Omental fat pad (tissue), 3 donors: ENCODE measurements at regions not wholly inside any gene's neighbourhood (a gene's known extent, or its start where the extent isn't known, plus 50 kb on each side); places are given as distances from the start of the nearest gene placed in this dataset.

Experiments used
- ATAC-seq: fragments of 150-250 bp; one replicate; pipeline ENCODE4 v1.9.1; 2016; ENCODE audit warnings: mild to moderate bottlenecking, moderate library complexity; ENCODE audit not compliant: low FRiP score
- DNase-seq: peaks from one replicate; pipeline ENCODE4 v3.0.0-alpha.2; 2019; ENCODE audit warnings: low spot score
- CTCF ChIP-seq, 3 donors: fragments of 450-650 bp; IDR thresholded peaks; one replicate each; pipeline ENCODE4 v1.5.1; 2016 to 2017; ENCODE audit warnings: antibody characterized with exemption in 3 of 3, mild to moderate bottlenecking in 3 of 3, moderate library complexity in 2 of 3

- ATAC-seq (no peak), DNase-seq (no peak)
- TF ChIP-seq CTCF (IDR thresholded peaks at IDR 0.05), result no peak
These were observed 300.8 kb downstream of the CDH9 start for GRCh38 chr5:26737348-26738265.

- no peak for TF ChIP-seq CTCF (IDR thresholded peaks at IDR 0.05)
- DNase-seq, result no peak
- no peak for ATAC-seq
These were observed 310.5 kb downstream of the CDH9 start for GRCh38 chr5:26727916-26728315.

- TF ChIP-seq CTCF (IDR thresholded peaks at IDR 0.05), result no peak
- DNase-seq (no peak), ATAC-seq (no peak)
These were observed 318.6 kb downstream of the CDH9 start for GRCh38 chr5:26719803-26720202.

DNA sequence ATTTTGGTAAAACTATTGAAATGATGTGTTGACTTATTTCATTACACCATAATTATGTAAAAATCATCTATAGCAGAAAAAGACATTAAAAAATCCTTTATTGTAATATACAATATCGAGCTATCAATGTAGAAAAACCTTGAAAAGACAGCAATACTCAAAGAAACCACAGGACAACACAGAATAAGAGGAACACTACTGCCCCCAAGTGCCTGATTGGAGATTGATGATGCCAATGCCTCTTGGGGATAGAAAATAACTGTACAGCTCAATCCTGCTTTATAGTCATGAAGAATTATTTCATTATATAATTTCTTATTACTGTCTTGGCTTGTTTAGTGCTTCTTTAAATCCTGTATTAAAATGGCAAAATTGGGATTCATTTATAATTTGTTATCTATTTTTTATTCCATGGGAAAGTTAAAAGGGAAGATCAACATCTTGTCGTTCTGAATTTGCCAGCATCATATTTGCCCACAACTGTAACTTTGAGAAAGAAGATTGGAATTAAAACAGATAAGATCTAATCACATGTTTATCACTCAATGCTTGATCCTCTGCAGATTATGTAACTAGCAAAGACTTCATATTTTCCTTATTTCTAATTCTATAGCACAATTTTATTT, 337.5 kb downstream of the CDH9 start:
- no peak for DNase-seq
- ATAC-seq, result no peak
- TF ChIP-seq CTCF (IDR thresholded peaks at IDR 0.05), result no peak

GRCh38 chr5:26692952-26693351, 345.4 kb downstream of the CDH9 start:
- no peak for ATAC-seq
- no peak for TF ChIP-seq CTCF (IDR thresholded peaks at IDR 0.05)
- no peak for DNase-seq

- DNase-seq (no peak), ATAC-seq (no peak)
- no peak for TF ChIP-seq CTCF (IDR thresholded peaks at IDR 0.05)
These were observed 346.9 kb downstream of the CDH9 start for GRCh38 chr5:26691486-26691885.

- TF ChIP-seq CTCF (IDR thresholded peaks at IDR 0.05), result no peak
- DNase-seq (no peak), ATAC-seq (no peak)
These were observed 347.9 kb downstream of the CDH9 start for GRCh38 chr5:26690511-26690910.
